ENCODE measurements at regions not wholly inside any gene's neighbourhood (a gene's known extent, or its start where the extent isn't known, plus 50 kb on each side); places are given as distances from the start of the nearest gene placed in this dataset.

- H3K27me3 ChIP-seq: no peaks in the 10 kb centered on the region
- TF ChIP-seq POLR2A (IDR thresholded peaks at IDR 0.05): no peak
- TF ChIP-seq, protein P1, sequence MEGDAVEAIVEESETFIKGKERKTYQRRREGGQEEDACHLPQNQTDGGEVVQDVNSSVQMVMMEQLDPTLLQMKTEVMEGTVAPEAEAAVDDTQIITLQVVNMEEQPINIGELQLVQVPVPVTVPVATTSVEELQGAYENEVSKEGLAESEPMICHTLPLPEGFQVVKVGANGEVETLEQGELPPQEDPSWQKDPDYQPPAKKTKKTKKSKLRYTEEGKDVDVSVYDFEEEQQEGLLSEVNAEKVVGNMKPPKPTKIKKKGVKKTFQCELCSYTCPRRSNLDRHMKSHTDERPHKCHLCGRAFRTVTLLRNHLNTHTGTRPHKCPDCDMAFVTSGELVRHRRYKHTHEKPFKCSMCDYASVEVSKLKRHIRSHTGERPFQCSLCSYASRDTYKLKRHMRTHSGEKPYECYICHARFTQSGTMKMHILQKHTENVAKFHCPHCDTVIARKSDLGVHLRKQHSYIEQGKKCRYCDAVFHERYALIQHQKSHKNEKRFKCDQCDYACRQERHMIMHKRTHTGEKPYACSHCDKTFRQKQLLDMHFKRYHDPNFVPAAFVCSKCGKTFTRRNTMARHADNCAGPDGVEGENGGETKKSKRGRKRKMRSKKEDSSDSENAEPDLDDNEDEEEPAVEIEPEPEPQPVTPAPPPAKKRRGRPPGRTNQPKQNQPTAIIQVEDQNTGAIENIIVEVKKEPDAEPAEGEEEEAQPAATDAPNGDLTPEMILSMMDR (IDR thresholded peaks at IDR 0.05): no peak
- no peak for DNase-seq
- intact Hi-C loops (cut with DNase I): no loop called here
- 85 to 90% methylated on average over 3 of the region's 3 CpGs for WGBS, 2 donors
- H3K4me3 ChIP-seq: no peak overlapping the region
- H3K27ac ChIP-seq: no peak overlapping the region
- no peaks in the 10 kb centered on the region for H3K36me3 ChIP-seq
- no peaks in the 10 kb centered on the region for H3K4me1 ChIP-seq
- H3K9me3 ChIP-seq: no peaks in the 10 kb centered on the region
Observed at GRCh38 chr7:69189406-69189805, 408.9 kb upstream of the AUTS2 start.

- Histone ChIP-seq H3K27ac (no peak overlapping the region), H3K9me3 (no peaks in the 10 kb centered on the region), H3K4me3 (no peak overlapping the region), H3K4me1 (no peaks in the 10 kb centered on the region), H3K27me3 (no peaks in the 10 kb centered on the region), H3K36me3 (no peaks in the 10 kb centered on the region)
- no peak for TF ChIP-seq POLR2A (IDR thresholded peaks at IDR 0.05)
- TF ChIP-seq, protein P1 (IDR thresholded peaks at IDR 0.05): no peak
- 80 to 89% methylated on average over 5 of the region's 5 CpGs for WGBS, 2 donors
- no peak for DNase-seq
- intact Hi-C loops (cut with DNase I): no loop called here
Observed at GRCh38 chr7:69190025-69190424, 408.2 kb upstream of the AUTS2 start.

DNA sequence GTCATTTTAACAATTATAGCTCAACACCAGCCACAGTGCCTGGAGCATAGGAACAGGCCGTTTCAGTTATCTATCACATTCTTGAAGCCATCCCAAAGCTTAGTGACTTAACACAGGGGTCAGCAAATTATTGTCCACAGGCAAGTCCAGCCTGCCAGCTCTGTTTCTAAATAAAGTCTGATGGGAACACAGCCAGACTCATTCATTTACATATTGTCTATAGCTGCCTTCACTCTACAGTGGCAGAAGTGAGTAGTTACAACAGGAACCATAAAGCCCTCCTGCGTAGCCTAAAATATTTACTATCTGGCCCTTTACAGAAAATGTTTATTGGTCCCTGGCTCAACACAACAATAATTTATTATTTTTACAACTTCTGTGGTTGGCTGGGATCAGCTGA is 407.5 kb upstream of the AUTS2 start:
- no peak for DNase-seq
- no peak overlapping the region for H3K27ac ChIP-seq
- intact Hi-C loops (cut with DNase I): no loop called here
- 44 to 58% methylated on average over 2 of the region's 2 CpGs for WGBS, 2 donors
- TF ChIP-seq POLR2A (IDR thresholded peaks at IDR 0.05): no peak
- TF ChIP-seq, protein P1 (IDR thresholded peaks at IDR 0.05): no peak
- no peaks in the 10 kb centered on the region for H3K4me1 ChIP-seq
- H3K9me3 ChIP-seq: no peaks in the 10 kb centered on the region
- no peak overlapping the region for H3K4me3 ChIP-seq
- no peaks in the 10 kb centered on the region for H3K27me3 ChIP-seq
- no peaks in the 10 kb centered on the region for H3K36me3 ChIP-seq

DNA sequence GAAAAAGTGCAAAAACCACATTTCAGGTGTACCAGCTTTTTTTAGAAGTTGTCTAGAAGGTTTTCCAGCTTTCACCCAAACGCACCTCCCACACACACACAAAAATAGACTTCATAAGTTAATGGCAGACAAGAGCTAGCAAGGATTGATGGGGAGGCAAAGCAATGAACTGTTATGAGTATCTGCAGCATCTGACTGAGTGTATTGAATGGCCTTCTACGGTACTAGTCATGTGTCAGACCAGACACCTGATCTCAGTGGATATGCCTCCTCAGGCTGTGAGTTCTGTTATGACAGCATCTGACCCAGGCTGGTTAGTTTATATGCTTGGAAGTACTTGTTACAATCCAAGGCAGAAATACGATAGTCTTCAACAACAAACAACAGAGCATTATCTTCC is 406.1 kb upstream of the AUTS2 start:
- Histone ChIP-seq H3K27ac (no peak overlapping the region), H3K9me3 (peaks cover 0 to 8% (median 7%) of the 10 kb centered on the region in 3 donors), H3K36me3 (no peaks in the 10 kb centered on the region), H3K4me3 (no peak overlapping the region), H3K4me1 (no peaks in the 10 kb centered on the region), H3K27me3 (no peaks in the 10 kb centered on the region)
- DNase-seq: no peak
- TF ChIP-seq, protein P1 (IDR thresholded peaks at IDR 0.05): no peak
- TF ChIP-seq POLR2A (IDR thresholded peaks at IDR 0.05): no peak
- WGBS, 2 donors: 71 to 80% methylated on average over 3 of the region's 3 CpGs
- intact Hi-C loops (cut with DNase I): no loop called here

- DNase-seq: no peak
- intact Hi-C loops (cut with DNase I): no loop called here
- Histone ChIP-seq H3K4me3 (no peak overlapping the region), H3K27me3 (no peaks in the 10 kb centered on the region), H3K9me3 (peaks cover 0 to 8% (median 7%) of the 10 kb centered on the region in 3 donors), H3K36me3 (no peaks in the 10 kb centered on the region), H3K4me1 (no peaks in the 10 kb centered on the region), H3K27ac (no peak overlapping the region)
- TF ChIP-seq POLR2A (IDR thresholded peaks at IDR 0.05): no peak
- TF ChIP-seq, protein P1 (IDR thresholded peaks at IDR 0.05): no peak
- 83 to 84% methylated on average over 4 of the region's 4 CpGs for WGBS, 2 donors
Observed at GRCh38 chr7:69193061-69193460, 405.2 kb upstream of the AUTS2 start.
